H9 (cell line): ENCODE measurements at regions not wholly inside any gene's neighbourhood (a gene's known extent, or its start where the extent isn't known, plus 50 kb on each side); places are given as distances from the start of the nearest gene placed in this dataset.

Experiments
- DNase-seq: peaks from one replicate; pipeline ENCODE4 v3.0.0-alpha.2; 2017
- H2AFZ ChIP-seq: one replicate; pipeline ENCODE4 v1.6.1; 2013; ENCODE audit warnings: mild to moderate bottlenecking, low read length, control low read depth, moderate library complexity
- H2AK5ac ChIP-seq: 2 replicates; pipeline ENCODE4 v1.6.1; 2013; ENCODE audit warnings: low read length, control low read depth, mixed read lengths; ENCODE audit not compliant: insufficient read length
- H2BK120ac ChIP-seq: one replicate; pipeline ENCODE4 v1.6.1; 2013; ENCODE audit warnings: low read depth, mild to moderate bottlenecking, low read length, control low read depth, inconsistent platforms; ENCODE audit not compliant: poor library complexity, severe bottlenecking
- H2BK12ac ChIP-seq: 2 replicates; pipeline ENCODE4 v1.6.1; 2013; ENCODE audit warnings: low read length, control low read depth, mixed read lengths, low read depth; ENCODE audit not compliant: insufficient read length
- H2BK15ac ChIP-seq: 2 replicates; pipeline ENCODE4 v1.6.1; 2013; ENCODE audit warnings: low read depth, low read length, control low read depth
- H2BK20ac ChIP-seq: one replicate; pipeline ENCODE4 v1.6.1; 2013; ENCODE audit warnings: low read depth, mild to moderate bottlenecking, low read length, control low read depth, inconsistent platforms; ENCODE audit not compliant: poor library complexity, severe bottlenecking
- H2BK5ac ChIP-seq: 2 replicates; pipeline ENCODE4 v1.6.1; 2013; ENCODE audit warnings: low read length, control low read depth, mixed read lengths; ENCODE audit not compliant: insufficient read length
- H3K14ac ChIP-seq: 2 replicates; pipeline ENCODE4 v1.6.1; 2013; ENCODE audit warnings: low read length, control low read depth; ENCODE audit not compliant: insufficient read depth
- H3K18ac ChIP-seq: 2 replicates; pipeline ENCODE4 v1.6.1; 2013; ENCODE audit warnings: low read depth, mild to moderate bottlenecking, mixed read lengths, low read length, control low read depth; ENCODE audit not compliant: insufficient read length
- H3K23ac ChIP-seq: 2 replicates; pipeline ENCODE4 v1.6.1; 2013; ENCODE audit warnings: low read length, control low read depth, mixed read lengths, low read depth; ENCODE audit not compliant: insufficient read length
- H3K23me2 ChIP-seq: 2 replicates; pipeline ENCODE4 v1.6.1; 2013; ENCODE audit warnings: low read depth, mild to moderate bottlenecking, mixed read lengths, low read length, control low read depth; ENCODE audit not compliant: insufficient read length, poor library complexity, severe bottlenecking
- H3K27ac ChIP-seq: 2 replicates; pipeline ENCODE4 v1.5.1; 2013; ENCODE audit warnings: low read length, control low read depth, mixed read lengths, low read depth; ENCODE audit not compliant: insufficient read length
- H3K27me3 ChIP-seq: 2 replicates; pipeline ENCODE4 v1.6.1; 2013; ENCODE audit warnings: low read length, control low read depth, inconsistent platforms; ENCODE audit not compliant: insufficient read depth
- H3K4ac ChIP-seq: 2 replicates; pipeline ENCODE4 v1.6.1; 2013; ENCODE audit warnings: low read depth, mild to moderate bottlenecking, control low read depth, inconsistent platforms, low read length, moderate library complexity
- H3K4me1 ChIP-seq: 2 replicates; pipeline ENCODE4 v1.6.1; 2013; ENCODE audit warnings: low read length, control low read depth, inconsistent platforms; ENCODE audit not compliant: insufficient read depth
- H3K4me2 ChIP-seq: 2 replicates; pipeline ENCODE4 v1.6.1; 2013; ENCODE audit warnings: low read length, control low read depth, mixed read lengths; ENCODE audit not compliant: insufficient read length, insufficient read depth
- H3K56ac ChIP-seq: 2 replicates; pipeline ENCODE4 v1.6.1; 2013; ENCODE audit warnings: low read depth, mild to moderate bottlenecking, mixed read lengths, low read length, control low read depth; ENCODE audit not compliant: insufficient read length
- H3K79me1 ChIP-seq: 2 replicates; pipeline ENCODE4 v1.6.1; 2013; ENCODE audit warnings: low read depth, mild to moderate bottlenecking, moderate library complexity, low read length, control low read depth, inconsistent platforms; ENCODE audit not compliant: insufficient read depth, poor library complexity, severe bottlenecking
- H3K79me2 ChIP-seq: 2 replicates; pipeline ENCODE4 v1.6.1; 2013; ENCODE audit warnings: low read length, control low read depth, inconsistent platforms; ENCODE audit not compliant: insufficient read depth
- H3K9ac ChIP-seq: 2 replicates; pipeline ENCODE4 v1.6.1; 2013; ENCODE audit warnings: low read length, control low read depth, mixed read lengths; ENCODE audit not compliant: insufficient read length; ENCODE audit errors: extremely low read depth
- H3K9me3 ChIP-seq: one replicate; pipeline ENCODE4 v1.6.1; 2013; ENCODE audit warnings: low read depth, low read length, inconsistent platforms; ENCODE audit not compliant: control insufficient read depth
- H3T11ph ChIP-seq: one replicate; pipeline ENCODE4 v1.6.1; 2013; ENCODE audit warnings: mild to moderate bottlenecking, low read length, control low read depth, inconsistent platforms
- H4K20me1 ChIP-seq: one replicate; pipeline ENCODE4 v1.6.1; 2013; ENCODE audit not compliant: control insufficient read depth, insufficient read length, insufficient read depth
- H4K5ac ChIP-seq: 2 replicates; pipeline ENCODE4 v1.6.1; 2013; ENCODE audit warnings: low read depth, mild to moderate bottlenecking, mixed read lengths, low read length, control low read depth; ENCODE audit not compliant: insufficient read length
- H4K8ac ChIP-seq: replicated peaks from 2 replicates; pipeline ENCODE4 v1.6.1; 2013; ENCODE audit warnings: low read length, control low read depth, mixed read lengths, low read depth; ENCODE audit not compliant: insufficient read length
- H4K91ac ChIP-seq: 2 replicates; pipeline ENCODE4 v1.6.1; 2013; ENCODE audit warnings: low read depth, mild to moderate bottlenecking, moderate library complexity, mixed read lengths, low read length, control low read depth; ENCODE audit not compliant: insufficient read length
- H3K27ac Mint-ChIP-seq, 3 experiments: 2 replicates in 2 of 3; 3 replicates in 1 of 3; pipeline ENCODE4 v1.8.0; 2020 to 2021; ENCODE audit warnings: mixed read lengths in 3 of 3, mild to moderate bottlenecking in 1 of 3, moderate library complexity in 1 of 3
- H3K27me3 Mint-ChIP-seq: 2 replicates; pipeline ENCODE4 v1.8.0; 2021; ENCODE audit warnings: low read depth, mild to moderate bottlenecking, moderate library complexity, mixed read lengths
- H3K36me3 Mint-ChIP-seq, 3 experiments: 2 replicates in 2 of 3; 3 replicates in 1 of 3; pipeline ENCODE4 v1.8.0; 2020 to 2021; ENCODE audit warnings: low read depth in 3 of 3, mixed read lengths in 3 of 3; ENCODE audit not compliant: insufficient read depth in 1 of 3
- H3K4me1 Mint-ChIP-seq, 2 experiments: 2 replicates each; pipeline ENCODE4 v1.8.0; 2020; ENCODE audit warnings: mixed read lengths in 2 of 2
- H3K4me3 Mint-ChIP-seq, 2 experiments: 2 replicates in 1 of 2; 3 replicates in 1 of 2; pipeline ENCODE4 v1.8.0; 2020 to 2021; ENCODE audit warnings: mild to moderate bottlenecking in 2 of 2, mixed read lengths in 2 of 2, moderate library complexity in 1 of 2
- H3K9me3 Mint-ChIP-seq, 2 experiments: 2 replicates in 1 of 2; 3 replicates in 1 of 2; pipeline ENCODE4 v1.8.0; 2020; ENCODE audit warnings: mild to moderate bottlenecking in 2 of 2, mixed read lengths in 2 of 2, moderate library complexity in 1 of 2
- CTCF ChIP-seq: fragments of 200-600 bp; sonication (generic); conservative IDR thresholded peaks from 3 replicates; pipeline ENCODE4 v1.8.0; 2021; ENCODE audit warnings: antibody characterized with exemption, mild to moderate bottlenecking
- WGBS: extraction: QIAGEN DNeasy Blood & Tissue Kit; methylation state at CpG from one replicate; pipeline ENCODE4 v1.1.7; 2013; ENCODE audit warnings: missing lambda C conversion rate, low lambda C conversion rate, mixed read lengths; ENCODE audit not compliant: insufficient read length; ENCODE audit errors: extremely low coverage; 5-methylcytosine and 5-hydroxymethylcytosine counted together

GRCh38 chr2:195009202-195009601 lies 647.8 kb upstream of the SLC39A10 start:
- no peak overlapping the region for H2AFZ ChIP-seq
- H3K79me1 ChIP-seq, result no peaks in the 10 kb centered on the region
- DNase-seq, result no peak
- no peaks in the 10 kb centered on the region for H3K79me2 ChIP-seq
- no peak overlapping the region for H2BK15ac ChIP-seq
- no peaks in the 10 kb centered on the region for H3K23me2 ChIP-seq
- H3K14ac ChIP-seq, result no peak overlapping the region
- H4K91ac ChIP-seq, result no peak overlapping the region
- no peaks in the 10 kb centered on the region for H3K27me3 ChIP-seq
- H2BK12ac ChIP-seq, result no peak overlapping the region
- H3K9me3 Mint-ChIP-seq, result no peaks in the 10 kb centered on the region
- H3T11ph ChIP-seq, result no peak overlapping the region
- no peak overlapping the region for H3K56ac ChIP-seq
- H3K27ac Mint-ChIP-seq, result no peak overlapping the region
- no peak overlapping the region for H2BK5ac ChIP-seq
- no peak overlapping the region for H2BK120ac ChIP-seq
- no peaks in the 10 kb centered on the region for H3K4me1 ChIP-seq
- no peak overlapping the region for H3K4me2 ChIP-seq
- H3K4me3 Mint-ChIP-seq, result no peak overlapping the region
- H3K23ac ChIP-seq, result no peak overlapping the region
- H4K8ac ChIP-seq, result no peak overlapping the region
- no peaks in the 10 kb centered on the region for H3K36me3 Mint-ChIP-seq
- no peak overlapping the region for H4K5ac ChIP-seq
- no peak for TF ChIP-seq CTCF
- no peak overlapping the region for H2BK20ac ChIP-seq
- no peak overlapping the region for H3K18ac ChIP-seq
- H2AK5ac ChIP-seq, result no peak overlapping the region
- H3K9ac ChIP-seq, result no peak overlapping the region
- H4K20me1 ChIP-seq, result no peaks in the 10 kb centered on the region
- H3K4me1 Mint-ChIP-seq, result no peaks in the 10 kb centered on the region
- H3K27ac ChIP-seq, result no peak overlapping the region
- H3K4ac ChIP-seq, result no peak overlapping the region
- H3K9me3 ChIP-seq, result no peaks in the 10 kb centered on the region
- H3K27me3 Mint-ChIP-seq, result no peaks in the 10 kb centered on the region
- no CpG with 5 or more reads among the region's 8 CpGs for WGBS
